ENCODE measurements at regions not wholly inside any gene's neighbourhood (a gene's known extent, or its start where the extent isn't known, plus 50 kb on each side); places are given as distances from the start of the nearest gene placed in this dataset.
A peak's percentile ranks its signal among the peaks of the same experiment; 100 is the strongest.

DNA sequence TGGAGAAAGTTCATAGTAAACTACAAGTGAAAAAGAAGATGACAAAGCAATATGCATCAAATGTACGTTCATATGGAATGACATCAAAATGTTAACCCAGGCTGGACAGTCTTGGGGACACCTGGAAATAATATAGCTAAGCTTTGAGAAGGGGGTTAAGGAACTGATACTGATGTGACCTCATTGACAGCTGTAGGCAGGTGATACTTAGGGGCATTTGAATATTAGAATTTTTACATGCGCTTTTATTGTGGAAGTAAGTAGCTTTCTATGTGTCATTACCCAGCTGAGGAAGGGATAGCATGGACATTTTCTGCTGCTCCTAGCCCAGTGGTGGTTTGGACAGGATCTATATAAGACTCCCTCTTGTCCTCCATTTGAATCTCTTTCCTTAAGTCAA, 299.7 kb downstream of the CWC27 start:
- peaks cover 8% of the 10 kb centered on the region for H3K36me3 Mint-ChIP-seq (ENCODE audit: low read depth)
- H3K4me3 Mint-ChIP-seq: no peak overlapping the region
- no peaks in the 10 kb centered on the region for H3K4me1 Mint-ChIP-seq
- ATAC-seq (no peak), DNase-seq (no peak)
- no peaks in the 10 kb centered on the region for H3K9me3 ChIP-seq (ENCODE audit: control insufficient read depth, low read length, poor library complexity, severe bottlenecking)
- peaks cover 31% of the 10 kb centered on the region for H3K27me3 Mint-ChIP-seq
- H3K27ac Mint-ChIP-seq: no peak overlapping the region

GRCh38 chr5:65070026-65070425, 301.3 kb downstream of the CWC27 start:
- ATAC-seq (no peak), DNase-seq (no peak)
- Mint-ChIP-seq H3K4me1 (no peaks in the 10 kb centered on the region), H3K36me3 (ENCODE audit: low read depth) (peaks cover 8% of the 10 kb centered on the region), H3K27me3 (peaks cover 31% of the 10 kb centered on the region), H3K27ac (no peak overlapping the region), H3K4me3 (no peak overlapping the region)
- no peaks in the 10 kb centered on the region for H3K9me3 ChIP-seq (ENCODE audit: control insufficient read depth, low read length, poor library complexity, severe bottlenecking)

DNA sequence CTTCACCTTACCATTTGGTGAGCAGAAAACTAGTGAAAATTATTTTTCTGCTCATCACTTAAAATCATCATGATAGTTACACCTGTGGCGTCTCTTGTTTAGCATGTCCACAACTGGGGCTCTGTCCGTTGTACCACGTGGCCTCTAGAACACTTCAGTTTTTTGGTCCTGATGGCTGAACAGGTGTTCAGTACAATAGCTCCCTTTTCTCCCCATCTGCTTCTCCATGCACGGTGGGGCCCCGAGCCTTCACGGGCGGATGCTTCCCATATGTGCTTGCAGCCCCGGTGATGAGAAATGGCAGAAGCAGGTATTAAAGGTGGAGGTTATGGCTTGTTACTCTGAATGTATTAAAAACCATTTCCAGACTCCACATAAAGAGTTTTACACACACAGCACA, 304.1 kb downstream of the CWC27 start:
- H3K9me3 ChIP-seq (ENCODE audit: control insufficient read depth, low read length, poor library complexity, severe bottlenecking): no peaks in the 10 kb centered on the region
- no peak for ATAC-seq
- no peak overlapping the region for H3K4me3 Mint-ChIP-seq

GRCh38 chr5:65073250-65073661, 304.5 kb downstream of the CWC27 start:
- no peak overlapping the region for H3K4me3 Mint-ChIP-seq

More for the DNA sequence above, 304.1 kb downstream of the CWC27 start:
- H3K4me1 Mint-ChIP-seq: peaks cover 7% of the 10 kb centered on the region
- DNase-seq: no peak
- no peaks in the 10 kb centered on the region for H3K36me3 Mint-ChIP-seq (ENCODE audit: low read depth)
- peaks cover 21% of the 10 kb centered on the region for H3K27me3 Mint-ChIP-seq
- H3K27ac Mint-ChIP-seq: no peak overlapping the region

GRCh38 chr5:65075623-65076250, 307.0 kb downstream of the CWC27 start:
- Mint-ChIP-seq H3K4me1 (peaks cover 9% of the 10 kb centered on the region), H3K27me3 (peaks cover 19% of the 10 kb centered on the region), H3K27ac (no peak overlapping the region), H3K36me3 (ENCODE audit: low read depth) (no peaks in the 10 kb centered on the region), H3K4me3 (no peak overlapping the region)
- ATAC-seq (no peak), DNase-seq (no peak)
- no peaks in the 10 kb centered on the region for H3K9me3 ChIP-seq (ENCODE audit: control insufficient read depth, low read length, poor library complexity, severe bottlenecking)

More at GRCh38 chr5:65073250-65073661, 304.5 kb downstream of the CWC27 start:
- Mint-ChIP-seq H3K27me3 (peaks cover 25% of the 10 kb centered on the region), H3K36me3 (ENCODE audit: low read depth) (no peaks in the 10 kb centered on the region), H3K4me1 (peaks cover 7% of the 10 kb centered on the region), H3K27ac (no peak overlapping the region)
- H3K9me3 ChIP-seq (ENCODE audit: control insufficient read depth, low read length, poor library complexity, severe bottlenecking): no peaks in the 10 kb centered on the region
- DNase-seq (no peak), ATAC-seq (no peak)

GRCh38 chr5:65076251-65076869, 307.6 kb downstream of the CWC27 start:
- Mint-ChIP-seq H3K4me1 (peaks cover 9% of the 10 kb centered on the region), H3K36me3 (ENCODE audit: low read depth) (no peaks in the 10 kb centered on the region), H3K27ac (no peak overlapping the region), H3K4me3 (no peak overlapping the region), H3K27me3 (peaks cover 19% of the 10 kb centered on the region)
- ATAC-seq (peak; percentile 95), DNase-seq (peak in 1 of 3 donors; percentile 9)
- H3K9me3 ChIP-seq (ENCODE audit: control insufficient read depth, low read length, poor library complexity, severe bottlenecking): no peaks in the 10 kb centered on the region

- no peak for DNase-seq
- Mint-ChIP-seq H3K27me3 (peaks cover 11% of the 10 kb centered on the region), H3K36me3 (ENCODE audit: low read depth) (no peaks in the 10 kb centered on the region), H3K4me1 (peaks cover 9% of the 10 kb centered on the region), H3K4me3 (no peak overlapping the region), H3K27ac (no peak overlapping the region)
- H3K9me3 ChIP-seq (ENCODE audit: control insufficient read depth, low read length, poor library complexity, severe bottlenecking): no peaks in the 10 kb centered on the region
- no peak for ATAC-seq
These were observed 308.9 kb downstream of the CWC27 start for GRCh38 chr5:65077653-65078052.

DNA sequence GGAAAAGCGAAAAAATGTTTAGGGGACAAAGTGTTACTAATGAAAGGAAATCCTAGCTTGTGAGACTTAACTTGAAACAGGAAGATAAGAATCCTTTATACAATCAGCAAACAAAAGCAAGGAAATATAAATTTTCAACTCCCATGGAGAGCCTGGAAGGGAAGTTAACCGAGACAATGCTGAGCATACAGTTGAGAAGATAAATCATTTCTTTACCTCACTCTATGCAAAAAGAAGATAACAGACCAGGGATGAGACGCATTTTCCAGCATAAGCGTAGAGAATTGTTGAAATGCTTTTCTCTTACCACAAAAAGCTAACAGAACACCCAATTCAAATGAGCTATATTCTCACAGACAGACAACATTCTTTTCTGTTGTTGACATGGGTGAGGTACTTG, 309.6 kb downstream of the CWC27 start:
- no peak overlapping the region for H3K4me3 Mint-ChIP-seq
- ATAC-seq (no peak), DNase-seq (no peak)
- no peaks in the 10 kb centered on the region for H3K36me3 Mint-ChIP-seq (ENCODE audit: low read depth)
- no peaks in the 10 kb centered on the region for H3K9me3 ChIP-seq (ENCODE audit: control insufficient read depth, low read length, poor library complexity, severe bottlenecking)
- H3K4me1 Mint-ChIP-seq: peaks cover 9% of the 10 kb centered on the region
- peaks cover 7% of the 10 kb centered on the region for H3K27me3 Mint-ChIP-seq
- H3K27ac Mint-ChIP-seq: no peak overlapping the region

DNA sequence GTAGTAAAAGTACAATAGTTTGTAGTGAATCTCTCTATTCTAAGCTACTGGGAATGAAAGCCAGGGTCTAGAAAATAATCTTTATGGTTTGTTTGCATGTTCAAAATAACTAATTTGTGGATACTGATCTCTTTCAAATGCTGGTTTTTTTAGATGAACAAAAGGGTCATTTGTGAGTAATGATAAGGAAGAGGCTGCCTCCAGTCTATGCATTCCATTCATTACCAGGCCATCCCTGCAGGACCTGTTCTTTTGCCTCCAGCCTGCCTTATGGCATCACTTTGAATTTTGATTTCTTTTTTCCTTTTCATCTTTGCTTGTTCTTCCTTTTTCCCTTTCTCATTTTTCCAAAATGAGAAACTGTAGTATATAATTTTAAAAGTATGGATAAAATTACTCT, 312.3 kb downstream of the CWC27 start:
- Mint-ChIP-seq H3K4me3 (no peak overlapping the region), H3K27me3 (peaks cover 7% of the 10 kb centered on the region), H3K4me1 (peaks cover 9% of the 10 kb centered on the region), H3K36me3 (ENCODE audit: low read depth) (no peaks in the 10 kb centered on the region), H3K27ac (no peak overlapping the region)
- H3K9me3 ChIP-seq (ENCODE audit: control insufficient read depth, low read length, poor library complexity, severe bottlenecking): no peaks in the 10 kb centered on the region
- ATAC-seq: no peak
- no peak for DNase-seq

DNA sequence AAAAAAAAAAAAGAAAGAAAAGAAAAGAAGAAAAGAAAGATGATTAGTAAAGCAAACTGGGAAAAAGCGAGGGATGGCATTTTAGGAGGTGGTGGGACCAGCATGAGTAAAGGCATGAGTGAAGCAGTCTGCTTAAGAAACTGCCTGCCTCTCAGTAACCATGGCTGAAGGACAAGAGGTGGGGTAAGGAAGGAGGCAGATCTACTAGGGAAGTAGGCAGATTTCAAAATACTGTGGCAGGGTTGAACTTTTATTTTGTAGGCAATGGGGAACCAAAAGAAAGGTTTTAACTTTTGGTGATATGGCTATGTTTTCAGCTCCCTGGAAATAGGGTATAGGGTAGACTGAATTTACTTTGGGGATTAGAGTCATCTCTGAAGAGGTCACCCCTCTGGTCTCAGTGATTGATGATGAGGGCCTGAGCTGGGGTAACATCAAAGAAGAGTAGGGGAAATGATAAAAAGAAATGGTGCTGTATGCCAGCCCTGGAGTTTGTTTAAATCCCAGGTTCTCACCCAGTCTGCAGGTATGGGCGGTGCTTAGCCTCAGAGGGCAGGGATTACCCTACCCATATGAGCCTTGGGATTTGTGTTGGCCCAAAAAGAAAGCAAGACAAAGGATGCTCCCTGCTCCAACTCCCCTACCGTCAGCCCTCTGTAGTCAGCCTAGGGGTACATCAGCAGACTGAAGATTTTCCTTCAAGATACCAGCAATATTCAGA, 316.2 kb downstream of the CWC27 start:
- no peak for ATAC-seq
- no peaks in the 10 kb centered on the region for H3K27me3 Mint-ChIP-seq
- H3K27ac Mint-ChIP-seq: no peak overlapping the region
- H3K36me3 Mint-ChIP-seq (ENCODE audit: low read depth): peaks cover 3% of the 10 kb centered on the region
- H3K4me1 Mint-ChIP-seq: peaks cover 2% of the 10 kb centered on the region
- DNase-seq: no peak
- no peaks in the 10 kb centered on the region for H3K9me3 ChIP-seq (ENCODE audit: control insufficient read depth, low read length, poor library complexity, severe bottlenecking)
- H3K4me3 Mint-ChIP-seq: no peak overlapping the region

GRCh38 chr5:65085516-65085850, 316.8 kb downstream of the CWC27 start:
- no peak overlapping the region for H3K27ac Mint-ChIP-seq
- H3K4me3 Mint-ChIP-seq: no peak overlapping the region
- no peaks in the 10 kb centered on the region for H3K9me3 ChIP-seq (ENCODE audit: control insufficient read depth, low read length, poor library complexity, severe bottlenecking)
- ATAC-seq: no peak
- H3K36me3 Mint-ChIP-seq (ENCODE audit: low read depth): peaks cover 4% of the 10 kb centered on the region
- no peaks in the 10 kb centered on the region for H3K27me3 Mint-ChIP-seq
- no peak for DNase-seq
- H3K4me1 Mint-ChIP-seq: no peaks in the 10 kb centered on the region

- H3K4me3 Mint-ChIP-seq: no peak overlapping the region
- H3K27me3 Mint-ChIP-seq: no peaks in the 10 kb centered on the region
- H3K36me3 Mint-ChIP-seq (ENCODE audit: low read depth): peaks cover 4% of the 10 kb centered on the region
- no peak for ATAC-seq
- no peaks in the 10 kb centered on the region for H3K4me1 Mint-ChIP-seq
- H3K27ac Mint-ChIP-seq: no peak overlapping the region
- DNase-seq: no peak
- H3K9me3 ChIP-seq (ENCODE audit: control insufficient read depth, low read length, poor library complexity, severe bottlenecking): no peaks in the 10 kb centered on the region
These were observed 317.6 kb downstream of the CWC27 start for GRCh38 chr5:65086234-65086890.

DNA sequence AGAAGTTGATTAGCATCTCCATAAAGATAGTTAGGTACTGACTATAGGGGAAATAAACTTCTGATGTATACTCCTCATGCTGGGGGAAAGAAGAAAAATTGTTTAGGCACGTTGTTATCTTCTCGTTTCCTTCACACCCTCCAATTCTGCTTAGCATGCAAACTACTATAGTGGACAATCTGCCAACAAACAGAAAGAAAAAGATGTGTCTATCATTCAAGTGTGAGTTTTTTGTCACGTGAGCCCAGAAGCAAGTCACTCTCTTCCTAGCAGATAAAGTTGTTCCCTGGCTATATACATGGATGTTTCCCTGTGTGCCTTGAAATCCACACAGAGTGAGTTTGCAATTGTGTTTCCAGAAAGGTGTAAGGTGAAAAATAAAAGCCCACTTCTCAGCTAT, 318.4 kb downstream of the CWC27 start:
- H3K9me3 ChIP-seq (ENCODE audit: control insufficient read depth, low read length, poor library complexity, severe bottlenecking): no peaks in the 10 kb centered on the region
- no peak for ATAC-seq
- no peak overlapping the region for H3K4me3 Mint-ChIP-seq
- H3K4me1 Mint-ChIP-seq: no peaks in the 10 kb centered on the region
- H3K27ac Mint-ChIP-seq: no peak overlapping the region
- H3K36me3 Mint-ChIP-seq (ENCODE audit: low read depth): peaks cover 4% of the 10 kb centered on the region
- no peaks in the 10 kb centered on the region for H3K27me3 Mint-ChIP-seq
- no peak for DNase-seq
